ENCODE measurements at regions not wholly inside any gene's neighbourhood (a gene's known extent, or its start where the extent isn't known, plus 50 kb on each side); places are given as distances from the start of the nearest gene placed in this dataset.

DNA sequence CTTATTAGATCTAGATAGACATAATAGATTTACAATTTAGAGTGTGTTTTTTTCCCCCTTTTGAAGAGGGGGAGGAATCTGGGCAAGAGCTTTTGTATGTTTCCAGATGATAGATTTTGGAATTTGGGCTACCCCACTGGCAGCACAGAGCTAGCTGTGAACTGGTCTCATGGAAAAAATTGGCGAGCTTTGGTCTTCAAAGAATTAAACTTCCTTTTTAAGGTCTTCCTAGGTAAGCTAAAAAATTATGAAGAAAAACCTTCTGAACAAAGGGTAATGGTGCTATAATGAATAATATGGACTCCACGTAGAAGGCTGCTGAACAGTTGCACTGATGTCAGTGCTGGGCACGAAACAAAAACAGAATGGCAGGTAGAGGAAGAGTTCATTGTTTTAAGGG is 109.3 kb downstream of the ZIC5 start:
- Mint-ChIP-seq H3K4me1 (no peaks in the 10 kb centered on the region), H3K4me3 (no peak overlapping the region), H3K9me3 (no peaks in the 10 kb centered on the region), H3K36me3 (ENCODE audit: low read depth) (peaks cover 37% of the 10 kb centered on the region), H3K27me3 (no peaks in the 10 kb centered on the region), H3K27ac (no peak overlapping the region)
- no peak for TF ChIP-seq CTCF (IDR thresholded peaks at IDR 0.05)
- POLR2A ChIA-PET, result no interaction called here
- CTCF ChIA-PET, result no interaction called here
- intact Hi-C loops (cut with micrococcal nuclease), result no loop called here
- no peak for DNase-seq
- ATAC-seq (ENCODE audit: low read depth), result no peak

DNA sequence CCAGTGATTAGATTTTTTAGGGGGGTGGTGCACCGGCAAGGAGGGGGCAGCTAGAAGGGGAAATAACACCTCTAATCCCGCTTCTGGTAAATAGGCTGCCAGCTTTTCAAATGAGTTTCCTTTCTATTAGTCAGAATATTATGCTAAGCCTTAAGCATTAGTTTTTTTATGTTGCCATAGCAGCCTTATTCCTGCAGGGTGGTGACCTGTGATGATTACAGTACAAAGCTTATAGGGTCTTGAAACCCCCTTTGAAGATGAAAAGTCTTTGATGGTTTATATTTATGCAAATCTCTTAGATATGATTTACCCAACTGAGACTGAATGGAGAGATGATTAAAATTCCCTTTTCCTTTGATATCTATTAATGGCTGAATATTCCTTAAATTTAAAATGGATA is 109.8 kb downstream of the ZIC5 start:
- POLR2A ChIA-PET, result no interaction called here
- H3K9me3 Mint-ChIP-seq, result no peaks in the 10 kb centered on the region
- intact Hi-C loops (cut with micrococcal nuclease), result no loop called here
- DNase-seq (no peak), ATAC-seq (ENCODE audit: low read depth) (no peak)
- CTCF ChIA-PET, result no interaction called here
- no peaks in the 10 kb centered on the region for H3K4me1 Mint-ChIP-seq
- H3K27me3 Mint-ChIP-seq, result no peaks in the 10 kb centered on the region
- peaks cover 34% of the 10 kb centered on the region for H3K36me3 Mint-ChIP-seq (ENCODE audit: low read depth)
- no peak overlapping the region for H3K27ac Mint-ChIP-seq
- H3K4me3 Mint-ChIP-seq, result no peak overlapping the region
- no peak for TF ChIP-seq CTCF (IDR thresholded peaks at IDR 0.05)

GRCh38 chr13:99860745-99861144 is 110.8 kb downstream of the ZIC5 start:
- intact Hi-C loops (cut with micrococcal nuclease), result no loop called here
- no peaks in the 10 kb centered on the region for H3K27me3 Mint-ChIP-seq
- TF ChIP-seq CTCF (IDR thresholded peaks at IDR 0.05), result no peak
- H3K4me3 Mint-ChIP-seq, result no peak overlapping the region
- no peak for DNase-seq
- no peak for ATAC-seq (ENCODE audit: low read depth)
- no peaks in the 10 kb centered on the region for H3K9me3 Mint-ChIP-seq
- H3K4me1 Mint-ChIP-seq, result no peaks in the 10 kb centered on the region
- ChIA-PET CTCF (no interaction called here), POLR2A (no interaction called here)
- no peak overlapping the region for H3K27ac Mint-ChIP-seq
- peaks cover 27% of the 10 kb centered on the region for H3K36me3 Mint-ChIP-seq (ENCODE audit: low read depth)

DNA sequence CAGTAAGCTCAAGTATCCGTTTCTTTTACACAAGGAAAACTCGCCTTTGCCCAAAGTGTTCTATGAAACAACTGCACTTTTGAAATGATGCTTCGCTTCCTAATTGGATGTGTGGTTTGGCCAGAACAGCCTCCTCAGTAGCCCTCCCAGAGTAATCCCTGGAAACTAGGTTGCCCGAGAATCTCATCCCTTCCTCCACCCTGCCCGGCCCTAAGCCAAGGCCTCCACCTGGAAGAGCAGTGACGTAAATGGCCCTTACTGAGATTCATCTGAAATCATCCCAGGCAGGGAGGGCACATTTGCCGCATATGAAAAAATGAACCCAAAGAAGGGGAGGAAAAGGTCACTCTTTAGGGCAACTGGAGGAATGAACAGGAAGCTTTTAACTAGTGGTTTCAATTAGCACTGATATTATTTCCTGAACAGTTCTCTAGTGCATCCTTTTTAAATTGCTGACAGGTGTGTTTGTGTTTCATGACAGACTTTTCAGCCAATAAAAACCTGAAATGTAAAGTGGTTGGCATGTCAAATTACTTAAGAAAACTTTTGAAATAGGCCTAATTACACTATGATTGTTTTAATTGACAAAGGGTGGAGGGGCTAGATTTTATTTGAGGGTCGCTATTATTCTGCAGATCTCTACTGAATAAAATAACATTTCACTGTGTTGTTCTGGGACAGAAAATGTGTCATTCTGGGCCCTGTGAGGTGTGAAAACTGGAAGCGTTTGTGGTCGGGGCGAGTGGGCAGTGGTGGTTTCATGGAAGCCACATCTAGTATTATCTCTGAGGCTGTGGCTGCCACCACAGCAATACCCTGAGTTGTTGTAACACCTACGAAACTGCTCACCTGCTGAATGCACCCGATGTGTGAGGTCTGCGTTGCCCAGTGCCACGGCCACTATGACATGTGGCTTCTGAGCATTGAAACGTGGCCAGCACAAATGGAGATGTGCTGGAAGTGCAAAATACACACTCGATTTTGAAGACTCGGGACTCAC is 112.1 kb downstream of the ZIC5 start:
- H3K27ac Mint-ChIP-seq, result no peak overlapping the region
- no peak for TF ChIP-seq CTCF (IDR thresholded peaks at IDR 0.05)
- H3K36me3 Mint-ChIP-seq (ENCODE audit: low read depth), result peaks cover 18% of the 10 kb centered on the region
- H3K9me3 Mint-ChIP-seq, result no peaks in the 10 kb centered on the region
- DNase-seq (no peak), ATAC-seq (ENCODE audit: low read depth) (no peak)
- no peaks in the 10 kb centered on the region for H3K4me1 Mint-ChIP-seq
- POLR2A ChIA-PET, result no interaction called here
- CTCF ChIA-PET, result no interaction called here
- no peak overlapping the region for H3K4me3 Mint-ChIP-seq
- intact Hi-C loops (cut with micrococcal nuclease), result no loop called here
- H3K27me3 Mint-ChIP-seq, result no peaks in the 10 kb centered on the region

- H3K36me3 Mint-ChIP-seq (ENCODE audit: low read depth), result peaks cover 14% of the 10 kb centered on the region
- ChIA-PET POLR2A (no interaction called here), CTCF (no interaction called here)
- no peak for TF ChIP-seq CTCF (IDR thresholded peaks at IDR 0.05)
- H3K27ac Mint-ChIP-seq, result no peak overlapping the region
- DNase-seq, result no peak
- H3K27me3 Mint-ChIP-seq, result no peaks in the 10 kb centered on the region
- H3K4me1 Mint-ChIP-seq, result no peaks in the 10 kb centered on the region
- no peak for ATAC-seq (ENCODE audit: low read depth)
- H3K9me3 Mint-ChIP-seq, result no peaks in the 10 kb centered on the region
- no peak overlapping the region for H3K4me3 Mint-ChIP-seq
- intact Hi-C loops (cut with micrococcal nuclease), result no loop called here
These were observed 113.8 kb downstream of the ZIC5 start for GRCh38 chr13:99857738-99858137.
